ENCODE measurements at regions not wholly inside any gene's neighbourhood (a gene's known extent, or its start where the extent isn't known, plus 50 kb on each side); places are given as distances from the start of the nearest gene placed in this dataset.
A peak's percentile ranks its signal among the peaks of the same experiment; 100 is the strongest.
"Not testable (repeated sequence)": the region's sequence is repeated elsewhere in the genome, so short reads cannot be mapped to it uniquely, and the experiment has no call there.

DNA sequence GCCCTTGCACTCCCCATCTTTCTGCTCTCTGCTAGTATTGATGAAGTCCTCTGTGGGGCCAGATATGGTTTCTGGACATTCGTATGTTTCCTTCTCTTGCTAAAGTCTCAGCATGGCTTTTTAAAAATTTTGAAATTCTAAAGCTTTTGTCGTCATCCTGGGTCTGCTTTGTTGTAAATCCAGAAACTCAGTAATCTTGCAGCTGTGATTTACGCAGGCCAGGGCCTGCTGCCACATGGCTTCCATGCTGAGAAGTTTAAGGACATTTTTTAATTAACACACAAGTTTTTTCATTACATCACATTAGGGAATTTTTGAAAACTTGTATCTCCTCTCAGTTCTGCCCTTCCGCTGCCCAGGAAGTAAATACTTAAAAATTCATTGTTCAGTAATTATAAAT, 686.1 kb upstream of the IGFBP3 start:
- no peak for DNase-seq

DNA sequence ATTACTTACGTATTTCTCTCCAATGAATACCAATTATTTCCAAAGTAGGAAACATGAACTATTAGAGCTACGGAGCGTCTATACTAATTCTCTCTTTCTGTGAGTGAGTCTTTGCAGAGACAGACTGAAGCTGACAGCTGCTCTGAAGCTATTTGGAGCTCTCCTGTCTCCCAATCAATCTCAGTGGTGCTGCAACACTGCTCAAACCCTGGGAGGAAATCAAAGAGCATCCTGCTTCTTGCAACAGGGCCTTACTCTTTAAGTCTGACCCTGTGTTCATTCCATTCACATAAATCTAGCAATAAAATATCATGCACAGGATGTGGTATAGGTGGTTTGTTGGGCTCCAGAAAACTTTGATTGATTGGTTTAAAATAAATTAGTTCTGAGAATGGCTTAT, 685.7 kb upstream of the IGFBP3 start:
- DNase-seq: no peak

DNA sequence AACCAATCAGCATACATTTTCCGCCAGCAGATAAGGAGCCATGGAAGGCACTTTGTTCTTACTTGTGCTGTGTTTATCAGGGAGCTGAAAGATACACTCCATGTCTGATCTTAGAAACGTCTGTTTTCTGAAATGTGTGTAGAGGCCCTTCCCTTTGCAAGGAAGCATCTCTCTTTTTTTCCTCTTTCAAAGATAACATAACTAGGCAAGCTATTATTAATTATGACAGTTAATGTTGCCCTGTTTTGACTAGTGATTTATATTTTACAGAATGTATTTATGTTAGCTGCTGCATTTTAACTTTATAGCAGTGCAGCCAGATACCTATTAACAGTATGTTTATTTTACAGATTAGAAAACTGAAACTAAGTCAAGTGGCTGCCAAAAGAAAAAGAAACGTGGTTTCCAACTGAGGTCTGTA, 683.2 kb upstream of the IGFBP3 start:
- DNase-seq: no peak

DNA sequence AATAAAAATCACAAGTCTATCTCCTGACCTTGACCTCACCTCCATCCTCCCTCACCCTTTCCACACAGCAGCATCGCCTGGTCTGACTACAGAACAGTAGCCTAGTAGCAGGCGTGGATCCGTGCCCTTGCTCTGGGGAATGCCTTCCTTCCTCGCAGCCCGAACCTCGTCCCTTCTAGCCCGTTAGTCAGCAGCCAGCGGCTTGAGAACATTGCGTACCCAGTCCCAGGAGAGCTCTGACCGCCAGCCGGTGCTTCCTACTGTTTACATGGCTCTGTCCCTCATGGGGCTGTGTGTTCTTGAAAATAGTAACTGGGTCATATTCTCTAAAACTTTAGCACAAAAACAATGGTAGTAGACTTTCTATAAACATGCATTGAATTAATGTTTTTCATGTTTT, 682.7 kb upstream of the IGFBP3 start:
- DNase-seq: no peak

DNA sequence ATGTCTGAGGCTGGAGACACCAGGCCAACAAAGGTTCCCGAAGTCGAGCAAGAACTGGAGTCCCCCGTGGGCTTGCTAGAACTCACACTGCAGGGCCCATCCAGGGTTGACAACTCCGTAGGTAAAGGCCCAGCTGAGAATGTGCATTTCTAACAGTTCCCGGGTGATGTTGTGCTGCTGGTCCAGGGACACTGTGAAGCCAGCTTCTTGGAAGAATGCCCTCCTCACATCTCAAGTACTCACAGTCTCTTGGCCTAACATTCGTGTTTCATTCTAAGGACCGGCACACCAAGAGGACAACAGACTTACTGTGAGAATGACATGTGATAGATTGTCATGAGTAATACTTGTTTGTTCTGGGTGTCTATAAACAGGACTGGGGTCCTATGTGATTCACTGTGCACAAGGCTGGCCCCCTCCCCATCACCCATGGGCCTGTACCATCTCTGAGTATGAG, 682.3 kb upstream of the IGFBP3 start:
- DNase-seq: no peak

DNA sequence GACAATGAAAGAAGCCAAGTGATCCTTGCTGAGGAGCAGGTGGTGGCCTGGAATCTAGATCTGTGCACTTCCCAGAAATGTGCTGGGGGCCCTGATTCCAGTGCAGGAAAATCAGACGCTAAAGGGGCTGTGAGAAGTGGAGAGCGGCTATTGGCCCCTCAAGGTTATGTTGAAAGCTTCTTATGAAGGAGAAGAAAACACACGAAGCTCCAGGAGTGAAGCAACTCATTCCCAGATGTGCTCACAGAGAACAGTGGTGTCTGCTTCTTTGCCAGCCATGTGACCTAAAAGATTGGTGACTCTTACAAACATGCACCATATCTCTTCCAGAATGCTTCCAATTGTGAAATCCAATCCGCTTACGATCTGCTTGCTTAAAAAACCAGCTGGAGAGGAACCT, 679.3 kb upstream of the IGFBP3 start:
- no peak for DNase-seq

DNA sequence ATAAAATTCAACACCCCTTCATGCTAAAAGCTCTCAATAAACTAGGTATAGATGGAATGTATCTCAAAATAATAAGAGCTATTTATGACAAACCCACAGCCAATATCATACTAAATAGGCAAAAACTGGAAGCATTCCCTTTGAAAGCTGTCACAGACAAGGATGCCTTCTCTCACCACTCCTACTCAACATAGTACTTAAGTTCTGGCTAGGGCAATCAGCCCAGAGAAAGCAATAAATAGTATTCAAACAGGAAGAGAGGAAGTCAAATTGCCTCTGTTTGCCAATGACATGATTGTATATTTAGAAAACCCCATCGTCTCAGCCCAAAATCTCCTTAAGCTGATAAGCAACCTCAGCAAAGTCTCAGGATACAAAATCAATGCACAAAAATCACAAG, 673.8 kb upstream of the IGFBP3 start:
- not testable (repeated sequence) for DNase-seq

DNA sequence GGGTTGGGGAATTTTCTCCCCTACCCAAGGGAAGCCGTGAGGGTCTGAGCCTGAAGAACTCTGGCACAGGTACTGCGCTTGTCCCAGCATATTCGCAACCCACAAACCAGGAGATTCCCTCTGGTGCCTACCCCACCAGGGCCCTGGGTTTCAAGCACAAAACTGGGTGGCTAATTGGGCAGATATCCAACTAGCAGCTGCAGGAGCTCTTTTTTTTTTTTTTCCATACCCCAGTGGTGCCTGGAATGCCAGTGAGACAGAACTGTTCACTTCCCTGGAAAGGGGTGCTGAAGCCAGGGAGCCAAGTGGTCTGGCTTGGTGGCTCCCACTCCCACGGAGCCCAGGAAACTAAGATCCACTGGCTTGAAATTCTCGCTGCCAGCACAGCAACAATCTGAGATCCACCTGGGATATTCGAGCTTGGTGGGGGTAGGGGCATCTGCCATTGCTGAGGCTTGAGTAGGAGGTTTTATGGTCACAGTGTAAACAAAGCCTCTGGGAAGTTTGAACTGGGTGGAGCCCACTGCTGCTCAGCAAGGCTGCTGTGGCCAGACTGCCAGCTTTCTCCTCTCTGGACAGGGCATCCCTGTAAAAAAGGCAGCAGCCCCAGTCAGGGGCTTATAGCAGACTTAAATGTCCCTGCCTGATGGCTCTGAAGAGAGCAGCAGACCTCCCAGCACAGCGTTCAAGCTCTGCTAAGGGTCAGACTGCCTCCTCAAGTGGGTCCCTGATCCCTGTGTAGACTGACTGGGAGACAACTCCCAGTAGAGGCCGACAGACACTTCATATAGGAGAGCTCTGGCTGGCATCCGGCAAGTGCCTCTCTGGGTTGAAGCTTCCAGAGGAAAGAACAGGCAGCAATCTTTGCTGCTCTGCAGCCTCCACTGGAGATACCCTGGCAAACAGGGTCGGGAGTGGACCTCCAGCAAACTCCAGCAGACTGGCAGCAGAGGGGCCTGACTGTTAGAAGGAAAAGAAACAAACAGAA, 670.1 kb upstream of the IGFBP3 start:
- DNase-seq: peak; percentile 71

DNA sequence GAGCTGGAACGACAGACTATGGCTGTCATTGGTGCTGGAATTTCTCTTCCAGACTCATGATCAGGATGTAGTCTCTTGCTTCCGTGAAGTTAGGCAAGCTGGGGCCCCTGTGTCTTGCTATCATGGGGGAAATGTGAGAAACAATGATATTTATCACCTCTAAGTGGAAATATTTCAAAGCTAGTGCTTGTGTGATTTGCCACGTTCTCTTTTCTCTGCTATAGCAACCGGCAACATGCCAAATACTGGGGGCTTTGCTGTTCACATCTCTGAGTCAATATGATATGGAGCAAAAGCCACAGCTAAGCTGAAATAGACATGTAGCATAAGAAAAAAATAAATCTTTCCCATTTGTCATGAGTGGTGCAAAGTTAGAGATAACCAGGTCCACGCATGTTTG, 668.2 kb upstream of the IGFBP3 start:
- no peak for DNase-seq

DNA sequence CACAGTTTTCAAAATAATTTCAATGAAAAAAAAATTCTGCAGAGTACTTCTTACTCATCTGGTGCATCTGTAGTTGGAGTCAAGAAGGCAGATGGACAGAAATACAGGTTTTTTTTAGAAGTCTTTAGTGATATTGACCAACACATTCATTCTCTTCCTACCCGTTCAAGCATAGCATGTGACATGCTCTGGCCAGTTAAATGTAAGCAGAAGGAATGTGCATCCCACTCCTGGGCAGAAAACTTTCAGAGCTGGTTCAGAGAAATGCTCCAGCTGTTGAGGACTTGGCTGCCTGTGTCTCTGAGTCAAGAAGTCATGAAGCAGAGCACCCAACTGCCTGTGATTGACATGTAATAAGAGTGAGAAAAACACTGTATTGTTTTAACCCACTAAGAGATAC, 665.3 kb upstream of the IGFBP3 start:
- no peak for DNase-seq

DNA sequence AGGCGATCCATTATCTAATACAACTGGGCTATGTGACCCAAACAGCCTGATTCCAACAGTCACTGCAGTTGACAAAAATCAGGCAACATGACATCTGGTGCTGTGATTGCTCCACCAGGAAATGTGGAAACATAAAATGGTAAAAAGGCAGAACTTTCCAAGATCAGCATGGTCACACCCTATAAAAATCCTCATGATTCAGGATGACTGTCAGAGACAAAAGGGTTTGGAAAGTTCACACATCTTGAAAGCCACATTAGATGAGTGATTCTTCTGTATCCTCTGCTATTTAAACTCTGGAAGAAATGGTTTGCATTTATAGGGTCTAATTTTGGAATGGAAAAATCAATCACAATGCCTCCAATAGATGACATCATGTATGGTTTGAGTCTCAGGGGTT, 662.6 kb upstream of the IGFBP3 start:
- no peak for DNase-seq

DNA sequence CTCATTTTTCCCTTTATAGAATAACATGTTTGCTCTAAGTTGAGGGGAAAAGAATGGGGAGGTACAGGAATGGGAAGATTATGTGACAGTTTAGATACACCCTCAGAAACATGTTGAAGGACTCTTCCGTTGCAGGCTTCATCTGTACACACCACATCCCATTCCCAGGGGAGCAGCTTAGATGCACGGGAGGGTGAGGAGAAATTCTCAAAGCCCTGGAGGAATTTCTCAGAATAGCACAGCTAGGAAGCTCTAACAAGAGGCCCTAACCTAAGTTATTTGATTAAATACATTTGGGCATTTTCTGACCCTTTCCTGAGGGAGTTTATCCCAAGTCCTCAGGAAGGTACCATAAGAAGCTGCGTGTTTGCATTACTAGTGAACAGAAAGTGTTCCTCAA, 660.2 kb upstream of the IGFBP3 start:
- DNase-seq: no peak

DNA sequence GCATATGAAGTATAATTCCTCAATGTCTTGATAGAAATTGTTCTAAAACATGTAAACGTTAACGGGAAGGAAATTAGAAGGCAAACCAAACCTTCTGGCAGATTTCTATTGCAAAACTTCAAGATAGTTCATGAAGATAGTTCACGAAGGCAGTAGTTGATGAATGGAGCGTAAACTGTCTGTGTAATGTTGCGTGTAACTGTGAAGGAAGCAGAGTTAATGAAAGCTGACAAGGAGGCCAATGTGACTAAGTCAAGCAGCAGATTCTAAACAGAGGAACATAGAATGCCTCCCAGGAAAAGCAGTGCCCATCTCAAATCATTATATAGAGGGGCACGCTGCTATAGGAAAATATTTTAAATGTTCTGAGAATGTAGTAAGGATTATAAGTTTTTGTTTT, 659.7 kb upstream of the IGFBP3 start:
- DNase-seq: no peak

DNA sequence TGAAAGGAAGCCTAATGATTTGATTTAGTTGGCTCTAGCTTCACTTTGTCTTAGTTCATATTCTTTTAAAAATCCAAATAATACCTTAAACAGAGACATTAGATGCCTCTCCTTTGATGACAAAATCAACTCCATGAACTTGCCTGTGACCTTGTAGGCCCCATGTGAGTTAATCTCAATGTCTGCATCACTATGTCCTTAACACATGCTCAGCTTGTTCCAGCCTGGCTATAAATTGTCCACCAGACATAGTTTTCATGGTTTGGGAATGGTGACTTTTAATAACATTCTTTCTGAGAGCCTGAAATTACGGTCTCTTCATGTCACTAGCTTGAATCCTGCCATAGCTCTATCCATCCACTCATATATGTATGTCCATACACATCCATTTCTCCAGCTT, 656.3 kb upstream of the IGFBP3 start:
- DNase-seq: no peak

DNA sequence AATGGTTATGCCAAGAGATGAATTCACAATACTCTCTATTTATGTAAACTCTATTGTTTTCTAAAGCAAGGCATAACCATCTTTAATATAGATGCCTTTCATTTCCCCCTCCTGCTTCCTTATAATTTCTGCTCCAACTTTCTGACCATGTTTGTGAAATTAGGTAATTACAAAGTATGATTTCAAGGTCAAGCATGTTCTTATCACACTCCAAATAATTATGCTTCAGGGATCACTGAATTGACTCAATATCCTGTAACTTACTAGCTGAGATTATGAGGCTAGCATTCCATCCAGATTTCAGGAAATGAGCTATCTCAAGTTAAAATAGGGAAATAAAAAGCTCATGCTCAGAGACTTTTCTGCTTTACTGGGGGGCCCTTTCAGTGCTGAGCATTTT, 655.9 kb upstream of the IGFBP3 start:
- no peak for DNase-seq

DNA sequence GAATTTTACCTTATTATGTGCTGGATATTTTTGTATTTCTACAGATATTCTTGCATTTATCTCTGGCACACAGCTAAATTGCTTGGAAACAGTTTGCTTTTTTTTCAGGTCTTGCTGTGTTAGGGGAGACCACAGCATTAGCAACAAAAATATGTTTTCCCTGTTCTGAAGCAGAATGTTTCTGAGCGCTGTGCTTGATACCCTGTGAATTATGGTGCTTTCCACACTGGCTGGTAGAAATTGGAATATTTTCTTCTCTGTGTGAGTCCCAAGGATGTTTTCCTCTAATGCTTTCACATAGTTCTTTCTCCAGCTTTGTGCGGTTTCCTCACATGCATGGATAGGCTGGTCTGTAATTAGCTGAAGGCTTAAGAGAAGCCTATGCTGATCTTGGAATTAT, 651.6 kb upstream of the IGFBP3 start:
- no peak for DNase-seq

DNA sequence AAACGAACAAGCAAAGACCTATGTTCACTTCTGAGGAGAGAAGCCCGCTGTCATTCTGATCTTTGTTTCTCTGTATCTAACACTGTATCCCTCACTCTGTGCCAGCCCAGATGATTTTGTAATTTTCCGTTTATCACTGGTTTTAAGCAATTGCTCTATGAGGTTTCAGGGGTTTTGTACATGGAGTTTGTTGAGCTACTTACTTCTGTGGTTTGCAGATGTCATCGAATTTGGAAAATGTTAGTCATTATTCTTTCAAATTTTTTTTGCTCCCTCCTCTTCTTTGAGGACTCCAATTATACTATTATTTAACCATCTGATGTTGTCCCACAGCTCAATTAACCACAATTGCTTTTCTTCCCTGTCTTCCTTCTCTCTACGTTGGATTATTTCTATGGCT, 650.9 kb upstream of the IGFBP3 start:
- DNase-seq: no peak

DNA sequence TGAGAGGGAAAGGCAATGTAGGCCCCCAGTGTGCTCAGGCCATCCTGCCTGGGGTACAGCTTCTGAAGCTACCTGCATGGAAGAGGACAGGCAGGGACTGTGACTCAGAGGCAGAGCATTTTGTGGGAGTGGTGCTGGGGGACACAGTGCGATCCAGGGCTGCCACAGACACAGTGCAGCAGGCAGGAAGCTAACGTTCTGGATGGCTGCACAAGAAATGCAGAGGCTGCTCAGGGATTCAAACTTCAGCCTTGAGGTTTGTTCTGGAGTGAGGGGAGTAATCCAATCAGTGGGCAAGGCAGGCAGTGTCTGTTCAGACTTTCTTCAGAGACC, 648.0 kb upstream of the IGFBP3 start:
- DNase-seq: peak; percentile 96

DNA sequence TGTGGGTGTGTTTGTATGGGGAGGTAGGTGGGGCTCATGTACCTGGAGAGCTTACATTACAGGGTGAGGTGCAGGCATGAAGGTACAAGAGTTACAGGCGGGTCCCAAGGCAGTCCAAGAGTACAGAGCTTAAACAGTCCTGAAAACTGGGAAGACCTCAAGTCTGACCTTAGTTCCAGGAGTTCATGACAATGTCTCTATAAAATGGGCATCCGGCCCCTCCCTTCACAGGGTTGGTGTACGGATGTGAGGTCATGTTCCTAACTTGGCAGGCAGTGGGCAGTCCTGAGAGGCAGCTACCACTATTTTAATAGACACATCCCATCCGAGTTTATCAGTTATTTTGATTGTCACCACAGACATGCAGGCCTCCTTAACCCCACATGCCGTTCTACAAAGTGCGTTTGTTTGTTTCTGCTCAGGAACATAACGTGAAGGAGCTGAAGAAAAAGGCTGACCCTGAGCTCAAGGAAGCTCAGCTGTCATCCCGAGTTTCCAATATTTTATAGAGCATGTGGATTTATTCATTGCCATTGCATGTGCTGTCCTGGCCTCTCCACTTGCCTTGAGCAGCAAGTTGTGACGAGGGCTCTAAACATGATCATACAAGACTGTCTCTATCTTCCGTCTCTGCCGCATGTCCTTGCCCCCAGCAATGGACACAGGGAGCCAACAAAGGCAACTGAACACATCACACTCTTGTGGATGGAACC, 647.5 kb upstream of the IGFBP3 start:
- no peak for DNase-seq

DNA sequence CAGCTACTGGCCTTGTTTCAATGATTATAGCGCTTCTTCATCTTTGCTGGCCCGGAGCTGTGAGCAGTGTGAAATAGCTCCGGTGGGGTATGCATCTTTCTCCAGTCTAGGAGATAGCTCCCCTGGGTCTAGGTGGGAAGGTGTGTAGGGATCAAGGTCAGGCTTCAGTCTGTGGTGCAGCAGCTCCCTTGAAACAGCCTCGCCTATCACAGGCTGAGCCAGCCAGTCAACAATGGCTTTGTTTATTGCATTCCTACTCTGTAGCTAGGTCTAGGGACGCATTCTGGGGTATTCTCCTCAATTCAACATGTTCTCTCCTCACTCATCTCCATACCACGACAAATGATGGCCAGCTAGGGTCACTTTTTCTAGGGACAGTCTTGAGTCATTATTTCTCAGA, 646.8 kb upstream of the IGFBP3 start:
- DNase-seq: no peak

DNA sequence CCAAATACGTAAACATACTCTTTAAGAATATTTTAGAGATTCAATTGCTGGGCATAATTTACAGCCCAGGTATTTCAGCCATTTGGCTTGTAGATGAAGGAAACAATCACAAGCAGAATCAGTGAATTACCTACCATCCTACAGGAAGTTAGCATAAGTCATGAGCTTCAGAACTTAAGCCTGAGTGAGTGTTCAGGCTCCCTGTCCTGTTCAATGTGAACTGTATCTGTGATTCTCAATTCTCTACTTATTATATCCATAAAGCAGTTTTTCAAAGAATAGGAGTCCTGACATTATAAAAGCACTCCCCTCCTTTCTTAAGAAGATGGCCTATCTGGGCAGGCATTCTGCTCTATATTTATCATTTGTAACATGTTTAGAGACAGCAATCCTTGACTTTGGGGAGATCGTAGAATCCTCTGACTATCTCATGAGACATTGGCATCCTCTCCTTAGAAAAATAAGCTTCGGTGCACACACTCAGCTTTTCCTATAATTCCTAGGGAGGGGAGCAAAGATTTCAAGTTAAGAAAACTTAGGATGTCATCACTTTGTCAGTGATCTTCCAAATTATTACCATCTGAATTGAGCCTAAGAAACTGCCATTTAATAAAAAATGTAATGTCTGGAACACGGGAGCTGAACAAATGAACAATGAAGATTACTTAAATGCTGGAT, 645.2 kb upstream of the IGFBP3 start:
- DNase-seq: no peak

DNA sequence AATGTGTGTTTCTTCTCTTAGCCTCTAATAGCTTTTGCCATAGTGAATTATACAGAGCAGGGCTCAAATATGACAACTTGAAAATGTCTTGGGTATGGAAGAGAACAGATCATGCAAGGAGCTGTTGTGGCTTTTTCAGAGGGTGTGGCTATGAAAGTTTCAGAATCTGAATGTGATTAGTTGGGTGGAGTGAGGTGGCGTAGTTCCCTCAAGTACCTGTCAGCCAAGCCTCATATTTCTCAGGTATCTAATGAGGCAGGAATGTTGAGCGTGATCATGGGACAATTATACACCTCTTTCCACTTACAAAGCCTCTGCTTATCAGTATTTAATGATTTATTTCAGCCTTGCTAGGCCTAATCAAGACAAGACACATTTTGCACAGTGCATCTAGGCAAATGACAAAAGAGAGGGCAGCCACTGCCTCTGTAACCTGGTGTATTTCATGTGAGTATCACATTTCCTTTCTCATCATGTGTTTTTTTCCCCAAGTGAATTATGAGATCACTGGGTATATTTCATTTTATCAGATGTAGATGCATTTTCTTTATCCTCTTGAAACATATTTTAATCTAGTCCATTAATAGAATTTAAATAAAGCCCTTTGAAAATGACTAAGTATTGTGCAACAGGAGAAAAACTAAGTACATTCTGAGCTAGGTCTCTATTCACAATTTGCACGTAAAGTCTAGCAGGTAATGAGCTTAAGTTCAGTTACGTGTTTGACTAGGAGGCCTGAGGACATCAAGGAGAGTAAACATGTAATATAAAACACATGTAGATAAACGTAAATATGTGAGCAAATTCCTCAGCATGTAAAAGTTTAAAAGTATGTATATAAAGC, 644.4 kb upstream of the IGFBP3 start:
- DNase-seq: no peak

All from islet precursor cell (in vitro differentiated cells).